ENCODE measurements at regions not wholly inside any gene's neighbourhood (a gene's known extent, or its start where the extent isn't known, plus 50 kb on each side); places are given as distances from the start of the nearest gene placed in this dataset.
"Not testable (repeated sequence)": the region's sequence is repeated elsewhere in the genome, so short reads cannot be mapped to it uniquely, and the experiment has no call there.

GRCh38 chr15:81939604-81940440 is 106.0 kb downstream of the MEX3B start:
- DNase-seq = peak; percentile 64

DNA sequence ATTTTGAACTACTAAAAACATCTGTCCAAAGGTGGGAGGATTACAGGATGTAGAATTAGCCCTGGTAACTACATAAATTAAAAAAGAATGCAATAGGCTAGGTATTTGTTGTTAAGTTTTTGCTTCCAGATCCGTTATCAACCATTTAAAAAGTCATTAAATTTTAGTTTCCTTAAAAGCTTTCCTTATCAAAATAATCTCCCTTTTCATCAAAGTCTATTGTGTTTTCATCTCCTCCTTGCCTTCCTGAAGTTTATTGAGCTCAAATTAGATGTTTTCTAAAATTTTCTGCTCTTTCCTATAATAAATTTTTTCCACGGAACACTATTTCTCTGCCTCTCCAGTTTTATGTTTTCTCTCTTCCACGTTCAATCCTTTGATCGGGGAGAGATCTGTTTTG is 108.6 kb downstream of the MEX3B start:
- DNase-seq = no peak

DNA sequence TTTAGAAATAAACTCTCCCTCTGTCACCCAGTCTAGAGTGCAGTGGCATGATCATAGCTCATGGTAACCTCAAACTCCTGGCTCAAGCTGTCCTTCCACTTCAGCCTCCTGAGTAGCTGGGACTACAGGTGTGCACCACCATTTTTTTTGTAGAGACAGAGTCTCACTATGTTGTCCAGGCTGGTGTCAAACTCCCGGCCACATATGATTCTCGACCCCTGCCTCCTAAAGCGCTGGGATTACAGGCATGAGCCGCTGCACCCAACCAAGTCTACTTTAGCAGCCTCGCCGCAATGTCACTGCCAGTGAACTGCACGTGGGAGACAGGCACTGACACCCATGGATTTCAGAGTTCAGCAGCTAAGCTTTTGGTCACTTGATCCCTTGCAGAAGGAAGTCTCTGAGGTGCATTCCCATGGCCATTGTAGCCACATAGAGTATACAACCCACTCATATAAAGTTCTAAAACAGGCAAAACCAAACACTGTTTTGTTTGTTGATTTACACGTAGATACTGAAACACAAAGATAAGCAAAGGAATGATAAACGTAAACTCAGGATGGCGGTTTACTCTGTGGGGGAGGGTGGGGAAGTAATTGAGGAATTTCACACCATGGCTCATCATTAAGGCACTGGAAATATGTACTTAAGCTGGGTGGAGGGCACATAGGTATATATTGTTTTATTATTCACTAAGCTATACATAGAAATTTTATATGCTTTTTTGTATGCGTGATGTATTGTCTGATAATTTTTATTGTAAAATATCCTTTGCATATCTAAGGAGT is 115.0 kb downstream of the MEX3B start:
- DNase-seq = no peak

GRCh38 chr15:81929557-81929956 is 116.3 kb downstream of the MEX3B start:
- DNase-seq = no peak

GRCh38 chr15:81926981-81927380 is 118.8 kb downstream of the MEX3B start:
- no peak for DNase-seq

DNA sequence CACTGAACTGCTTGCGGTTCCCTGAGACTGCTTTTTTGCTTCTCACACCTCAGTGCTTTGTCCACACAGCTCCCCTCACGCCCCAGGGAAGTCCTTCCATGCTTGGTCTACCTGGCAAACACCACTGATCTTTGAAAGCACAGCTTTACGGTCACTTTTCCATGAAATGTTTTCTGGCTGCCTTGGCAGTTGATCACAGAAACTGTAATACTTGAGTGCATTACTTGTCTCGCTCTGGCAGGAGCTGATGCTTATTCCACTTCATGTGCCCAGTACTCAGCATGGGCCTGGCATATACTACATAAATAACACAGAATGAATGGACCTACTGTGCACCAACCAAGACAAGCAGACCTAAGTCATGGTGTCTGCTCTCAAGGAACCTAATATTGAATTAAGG is 121.1 kb downstream of the MEX3B start:
- DNase-seq = no peak

DNA sequence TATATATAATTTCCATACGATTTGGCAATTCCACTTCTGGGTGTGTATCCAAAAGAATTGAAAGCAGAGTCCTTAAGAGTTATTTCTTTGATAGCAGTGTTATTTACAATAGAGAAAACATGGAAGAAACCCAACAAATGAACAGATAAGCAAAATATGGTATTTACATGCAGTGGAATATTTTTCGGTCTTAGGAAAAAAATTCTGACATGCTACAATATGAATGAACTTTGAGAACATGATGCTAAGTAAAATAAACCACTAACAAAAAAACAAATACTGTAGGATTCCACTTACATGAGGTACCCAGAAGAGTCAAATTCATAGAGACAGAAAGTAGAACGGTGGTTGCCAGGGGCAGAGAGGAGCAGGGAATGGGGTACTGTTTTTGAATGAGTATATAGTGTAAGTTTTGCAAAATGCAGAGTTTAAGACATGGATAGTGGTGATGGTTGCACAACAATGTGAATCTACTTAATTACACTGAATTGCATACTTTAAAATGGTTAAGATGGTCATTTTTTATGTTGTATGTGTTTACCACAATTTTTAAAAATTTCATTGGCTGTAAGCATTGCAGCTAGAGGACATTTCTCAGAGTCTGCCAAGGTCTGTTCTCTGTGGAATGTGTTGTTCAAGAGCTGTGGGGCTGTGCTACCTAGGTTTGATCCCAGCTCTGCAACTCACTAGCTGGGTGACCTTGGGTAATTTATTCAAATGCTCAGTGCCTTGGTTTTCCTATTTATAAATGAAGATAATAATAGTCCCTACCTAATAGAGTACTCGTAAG is 122.1 kb downstream of the MEX3B start:
- no peak for DNase-seq

- DNase-seq = no peak
These were observed 123.7 kb downstream of the MEX3B start for GRCh38 chr15:81922143-81922542.

GRCh38 chr15:81921163-81921562 is 124.7 kb downstream of the MEX3B start:
- DNase-seq = no peak

GRCh38 chr15:81918767-81919166 is 127.1 kb downstream of the MEX3B start:
- DNase-seq = not testable (repeated sequence)

DNA sequence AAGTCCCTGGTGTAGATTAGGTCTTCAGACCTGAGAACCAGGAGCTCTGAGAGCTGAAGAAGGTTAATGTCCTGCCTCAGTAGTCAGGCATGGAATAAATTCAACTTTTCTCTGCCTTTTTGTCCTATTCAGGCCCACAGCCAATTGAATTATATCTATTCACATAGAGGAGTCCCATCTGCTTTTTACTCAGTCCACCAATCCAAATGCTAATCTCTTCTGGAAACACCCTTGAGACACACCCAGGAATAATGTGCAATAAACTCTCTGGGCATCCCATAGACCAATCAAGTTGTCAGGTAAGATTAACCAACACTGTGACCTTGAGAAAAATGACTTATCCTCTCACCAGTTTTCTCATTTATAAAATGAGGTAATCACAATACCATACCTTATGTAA is 129.4 kb downstream of the MEX3B start:
- no peak for DNase-seq

DNA sequence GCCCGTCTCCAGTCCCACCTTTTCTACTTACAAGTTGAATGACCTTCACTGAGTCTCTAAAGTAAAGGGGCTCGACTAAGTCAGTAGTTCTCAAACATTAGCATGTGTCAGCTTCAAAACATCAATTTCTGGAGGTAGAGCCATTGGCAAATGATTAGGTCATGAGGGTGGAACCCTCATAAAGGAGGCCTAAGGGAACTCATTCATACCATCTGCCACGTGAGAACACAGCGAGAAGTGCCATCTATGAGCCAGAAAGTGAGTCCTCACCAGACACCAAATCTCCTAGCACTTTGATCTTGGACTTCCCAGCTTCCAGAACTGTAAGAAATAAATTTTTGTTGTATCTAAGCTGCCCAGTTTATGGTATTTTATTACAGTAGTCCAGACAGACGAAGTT is 129.8 kb downstream of the MEX3B start:
- no peak for DNase-seq

DNA sequence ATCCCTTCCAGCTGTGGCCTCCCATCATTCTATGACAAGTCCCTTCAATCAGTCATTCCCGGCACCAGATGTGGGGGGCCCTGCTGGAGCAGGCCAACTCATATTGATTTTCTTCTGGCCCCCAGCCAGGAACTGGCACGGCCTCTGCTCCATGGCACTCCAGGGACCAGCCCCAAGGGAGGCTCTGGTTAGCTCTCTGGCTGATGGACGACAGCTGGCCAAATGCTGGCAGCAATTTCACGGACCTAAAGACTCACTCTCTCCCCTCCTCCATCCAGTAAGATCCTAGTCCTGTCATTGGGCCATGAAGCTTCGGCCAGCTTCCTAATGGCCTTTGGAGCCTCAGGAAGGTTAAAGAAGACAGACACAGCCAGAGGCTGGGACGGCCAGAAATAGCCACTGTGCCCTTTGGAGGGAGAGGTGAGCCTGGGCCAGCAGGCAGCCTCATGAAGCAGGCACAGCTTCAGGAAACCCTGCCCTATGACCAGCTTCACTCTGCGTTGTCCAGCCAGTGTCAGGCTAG is 131.0 kb downstream of the MEX3B start:
- DNase-seq = no peak

DNA sequence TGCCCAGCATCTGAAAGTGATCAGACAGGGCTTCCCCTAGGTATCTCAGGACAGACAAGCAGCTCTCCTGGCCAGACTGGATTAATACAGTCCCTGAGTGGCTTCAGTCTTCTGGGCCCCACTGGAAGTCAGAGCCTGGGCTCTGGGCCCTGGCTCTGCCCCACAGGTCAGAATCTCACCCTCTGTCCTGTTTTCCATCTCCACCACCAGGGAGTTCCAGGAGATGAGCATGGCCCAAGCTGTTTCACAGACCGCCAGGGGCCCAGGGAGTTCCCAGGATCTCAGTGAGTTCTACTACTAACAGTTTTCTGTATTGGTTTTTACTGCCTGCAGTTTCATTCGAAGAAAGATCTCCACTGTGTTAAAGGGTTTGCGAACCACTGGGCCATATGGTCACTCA is 131.5 kb downstream of the MEX3B start:
- DNase-seq = no peak

- no peak for DNase-seq
These were observed 134.5 kb downstream of the MEX3B start for GRCh38 chr15:81911022-81911971.

DNA sequence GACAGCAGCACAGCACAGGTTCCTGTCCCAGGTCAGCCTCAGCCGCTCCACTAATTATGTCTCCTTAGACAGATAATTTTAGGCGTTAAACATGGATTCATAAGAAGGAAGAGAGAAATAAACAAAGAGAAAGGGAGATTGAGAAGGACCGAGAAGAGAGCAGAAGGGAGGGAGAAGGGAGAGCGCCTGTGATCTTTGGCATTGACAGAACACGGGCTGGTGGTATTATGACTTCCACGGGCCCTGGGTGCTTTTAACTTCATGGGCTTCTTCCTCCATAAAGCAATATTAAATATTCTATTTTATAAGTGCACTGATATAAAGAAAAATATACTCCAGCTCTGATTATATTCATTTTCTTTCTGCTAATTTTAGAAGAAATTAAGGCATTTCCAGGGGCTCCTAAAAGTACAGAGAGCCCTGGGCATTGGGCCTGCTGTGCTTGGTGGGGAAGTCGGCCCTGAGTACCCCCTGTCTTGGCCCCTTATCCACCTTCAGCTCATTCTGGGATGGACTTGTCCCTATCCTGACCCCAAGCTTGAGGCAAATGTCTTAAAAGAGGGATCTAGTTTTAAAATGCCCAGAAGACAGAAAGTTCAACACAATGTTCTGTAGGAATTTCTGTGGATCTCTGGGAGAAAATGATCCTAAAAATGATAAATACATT is 135.3 kb downstream of the MEX3B start:
- DNase-seq = no peak

- DNase-seq = no peak
These were observed 136.8 kb downstream of the MEX3B start for GRCh38 chr15:81909011-81909358.

- DNase-seq = no peak
These were observed 137.7 kb downstream of the MEX3B start for GRCh38 chr15:81908111-81908510.

- DNase-seq = no peak
These were observed 138.3 kb downstream of the MEX3B start for GRCh38 chr15:81907521-81907920.

- no peak for DNase-seq
These were observed 139.9 kb downstream of the MEX3B start for GRCh38 chr15:81905889-81906288.

GRCh38 chr15:81901319-81901718 is 144.5 kb downstream of the MEX3B start:
- DNase-seq = no peak

DNA sequence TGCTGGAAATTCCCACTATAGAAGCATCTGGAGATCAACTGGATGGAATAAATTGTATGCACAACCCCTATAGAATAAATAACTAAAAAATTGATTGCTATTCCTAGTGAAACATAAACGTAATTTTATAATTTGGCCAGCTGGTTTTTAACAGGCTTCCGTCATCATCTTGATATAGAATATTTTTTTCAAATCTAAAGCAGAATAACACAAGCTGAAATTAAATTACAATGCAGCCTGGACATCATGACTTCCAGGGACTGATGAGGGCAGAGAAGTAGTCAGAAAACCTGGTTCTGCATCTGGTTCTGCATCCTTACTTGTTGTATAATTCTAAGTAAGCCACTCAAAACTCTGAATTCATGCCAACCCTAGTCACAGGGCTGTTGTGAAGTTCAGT is 146.1 kb downstream of the MEX3B start:
- no peak for DNase-seq

Data from islet precursor cell (in vitro differentiated cells).